SU-DHL-6 (cell line): ENCODE measurements at regions not wholly inside any gene's neighbourhood (a gene's known extent, or its start where the extent isn't known, plus 50 kb on each side); places are given as distances from the start of the nearest gene placed in this dataset.
"Not testable (repeated sequence)": the region's sequence is repeated elsewhere in the genome, so short reads cannot be mapped to it uniquely, and the experiment has no call there.

Experiments used
- H2AFZ ChIP-seq: fragments of 200-600 bp; sonication (generic); 2 replicates; pipeline ENCODE4 v1.6.1; 2014; ENCODE audit warnings: low read depth, mild to moderate bottlenecking, moderate library complexity, mixed read lengths, antibody characterized with exemption, low read length; ENCODE audit not compliant: severe bottlenecking
- H3F3A ChIP-seq: fragments of 200-600 bp; shearing (Covaris generic); 2 replicates; pipeline ENCODE4 v1.6.0; 2016; ENCODE audit warnings: antibody characterized with exemption, mild to moderate bottlenecking; ENCODE audit not compliant: insufficient read depth
- H3K27ac ChIP-seq: fragments of 200-600 bp; sonication (generic); 2 replicates; pipeline ENCODE4 v1.5.1; 2016; ENCODE audit warnings: low read depth, mild to moderate bottlenecking, low read length, moderate library complexity, mixed read lengths
- H3K27me3 ChIP-seq: fragments of 200-600 bp; sonication (generic), shearing (Covaris generic); 2 replicates; pipeline ENCODE4 v1.6.0; 2014; ENCODE audit warnings: mild to moderate bottlenecking, low read length
- H3K36me3 ChIP-seq: fragments of 200-600 bp; sonication (generic); 2 replicates; pipeline ENCODE4 v1.6.1; 2014; ENCODE audit warnings: mild to moderate bottlenecking, low read length, mixed read lengths
- H3K4me2 ChIP-seq: fragments of 300-600, 200-600 bp; shearing (Covaris generic), sonication (generic); 2 replicates; pipeline ENCODE4 v1.6.0; 2014; ENCODE audit warnings: low read length, low read depth, mild to moderate bottlenecking; ENCODE audit not compliant: poor library complexity, severe bottlenecking
- H3K4me3 ChIP-seq: fragments of 200-600 bp; sonication (generic); 2 replicates; pipeline ENCODE4 v1.5.1; 2014; ENCODE audit warnings: antibody characterized with exemption, low read length, mild to moderate bottlenecking, mixed read lengths; ENCODE audit not compliant: insufficient read depth, poor library complexity, severe bottlenecking
- H3K79me2 ChIP-seq: fragments of 200-600 bp; sonication (generic); 2 replicates; pipeline ENCODE4 v1.6.1; 2014; ENCODE audit warnings: mild to moderate bottlenecking, low read length, moderate library complexity; ENCODE audit not compliant: insufficient read depth
- H3K9ac ChIP-seq: fragments of 200-600 bp; sonication (generic); 2 replicates; pipeline ENCODE4 v1.7.0; 2014; ENCODE audit warnings: mild to moderate bottlenecking, low read length
- H3K9me2 ChIP-seq: fragments of 200-600 bp; sonication (generic); replicated peaks from 2 replicates; pipeline ENCODE4 v1.6.1; 2014; ENCODE audit warnings: low read length; ENCODE audit not compliant: insufficient read depth
- H3K9me3 ChIP-seq: fragments of 200-600 bp; sonication (generic); 2 replicates; pipeline ENCODE4 v1.6.1; 2014; ENCODE audit warnings: low read length, mixed read lengths; ENCODE audit not compliant: insufficient read depth
- H4K20me1 ChIP-seq: fragments of 200-600 bp; sonication (generic); 2 replicates; pipeline ENCODE4 v1.6.1; 2014; ENCODE audit warnings: low read depth, mild to moderate bottlenecking, antibody characterized with exemption, low read length, moderate library complexity, mixed read lengths

DNA sequence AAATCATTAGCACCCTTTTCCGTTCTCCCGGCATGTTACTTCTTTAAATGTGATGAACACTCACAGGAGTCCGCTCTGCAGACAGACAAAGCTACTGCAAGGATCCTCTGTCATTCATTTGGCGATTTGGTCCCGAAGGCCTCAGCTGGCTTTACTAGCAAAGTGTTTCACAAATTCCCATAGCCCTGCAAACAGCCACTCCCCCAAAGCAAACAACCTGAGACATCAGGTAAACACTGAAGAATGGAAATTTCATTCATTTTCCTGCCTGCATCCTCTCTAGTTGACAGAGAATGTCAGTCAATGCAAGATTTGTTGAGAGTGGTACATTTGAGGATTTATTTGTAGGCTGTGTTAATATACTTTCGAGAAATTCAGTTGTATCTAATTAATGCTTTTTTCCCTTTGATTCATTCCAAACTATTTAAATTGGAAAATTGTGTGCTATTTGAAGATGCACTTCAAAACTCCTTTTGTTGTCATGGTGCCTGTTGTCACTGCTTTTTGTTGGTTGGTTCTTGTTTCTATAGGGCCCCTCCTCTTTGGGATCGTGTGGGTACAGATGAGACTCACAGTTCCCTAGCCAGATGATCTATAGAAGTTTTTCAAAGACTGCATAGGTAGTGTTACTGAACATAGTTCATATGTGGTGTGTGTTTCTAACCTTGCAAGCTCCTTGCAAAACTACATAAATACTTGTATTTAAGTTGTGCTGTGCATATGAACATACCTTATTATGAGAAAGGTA is 215.7 kb upstream of the PLGLB2 start:
- not testable (repeated sequence) for H3K36me3 ChIP-seq, H3K9ac ChIP-seq, H3K79me2 ChIP-seq, H4K20me1 ChIP-seq, H3K27ac ChIP-seq, H3K4me2 ChIP-seq, H3K27me3 ChIP-seq, H3K4me3 ChIP-seq, H2AFZ ChIP-seq, H3K9me3 ChIP-seq, H3K9me2 ChIP-seq, H3F3A ChIP-seq

DNA sequence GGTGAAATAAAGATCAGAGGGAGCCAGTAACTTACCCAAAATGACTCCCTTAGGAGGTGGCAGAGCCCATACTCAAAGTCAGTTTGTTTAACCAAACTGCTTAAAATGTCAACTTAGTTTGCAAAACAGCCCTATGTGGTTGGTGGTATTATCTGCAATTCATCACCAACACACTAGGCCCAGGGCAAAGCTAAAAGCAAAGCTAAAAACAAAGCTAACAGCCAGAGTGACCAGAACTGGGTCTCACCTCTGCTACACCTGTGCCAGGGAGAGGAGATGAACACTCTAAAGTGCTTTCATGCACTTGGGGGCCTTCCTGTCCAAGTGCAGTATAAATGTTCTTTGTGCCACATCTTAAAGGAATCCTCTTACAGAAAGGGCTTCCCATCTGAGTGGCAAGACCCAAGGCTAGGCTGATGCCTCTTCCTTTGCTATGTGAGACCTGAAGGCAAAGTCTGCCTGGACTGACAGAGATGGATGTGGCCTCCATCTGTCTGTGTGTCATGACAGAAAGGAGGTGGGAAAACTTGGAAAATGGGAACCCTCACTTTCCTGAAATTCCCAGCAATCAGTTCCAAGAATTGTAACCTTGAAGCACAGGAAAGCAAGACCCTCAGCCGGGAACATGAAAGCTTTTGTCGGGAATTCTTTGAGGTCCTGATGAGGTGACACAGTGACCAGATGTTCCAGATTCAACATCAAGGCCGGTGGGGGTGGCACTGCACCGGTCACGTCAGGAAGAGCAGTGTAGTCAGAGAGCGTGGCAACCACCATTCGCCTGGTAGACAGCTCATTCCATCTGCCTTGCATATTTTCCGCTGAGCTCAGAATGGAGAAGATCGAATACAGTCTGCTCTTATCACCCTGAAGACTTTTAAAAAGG is 214.3 kb upstream of the PLGLB2 start:
- not testable (repeated sequence) for H4K20me1 ChIP-seq, H3K9me2 ChIP-seq, H3K4me2 ChIP-seq, H3K9ac ChIP-seq, H3F3A ChIP-seq, H2AFZ ChIP-seq, H3K79me2 ChIP-seq, H3K27me3 ChIP-seq, H3K9me3 ChIP-seq, H3K27ac ChIP-seq, H3K4me3 ChIP-seq, H3K36me3 ChIP-seq

DNA sequence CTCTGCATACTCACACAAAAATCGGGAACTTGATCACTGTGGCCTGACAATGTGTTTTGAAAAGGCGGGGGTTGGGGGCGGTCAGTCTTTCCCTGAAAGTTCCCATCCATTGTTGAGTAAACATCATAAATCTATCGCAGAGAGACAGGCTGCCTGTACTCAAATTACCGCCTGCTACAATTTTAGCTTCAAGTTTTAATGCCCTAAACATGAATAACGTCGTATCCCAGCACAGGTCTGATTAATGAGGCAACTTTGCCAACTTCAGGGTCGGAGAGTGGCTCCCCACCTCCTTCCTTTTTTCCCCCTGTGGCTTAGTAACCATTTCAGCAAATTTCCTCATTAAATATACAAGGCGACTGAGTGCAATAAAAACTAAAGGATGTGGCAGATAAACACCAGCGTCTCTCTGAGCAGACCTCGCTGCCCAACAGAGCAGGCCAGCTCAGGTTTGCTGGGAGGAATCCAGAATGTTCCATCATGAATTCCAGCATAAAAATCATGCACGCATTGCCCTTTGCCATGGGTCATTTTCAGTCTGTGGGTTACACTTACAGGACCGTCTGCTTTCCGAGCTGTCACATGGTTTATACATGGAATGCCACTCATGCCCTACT is 213.5 kb upstream of the PLGLB2 start:
- not testable (repeated sequence) for H3K27me3 ChIP-seq, H3K9ac ChIP-seq, H2AFZ ChIP-seq, H3K36me3 ChIP-seq, H3K27ac ChIP-seq, H4K20me1 ChIP-seq, H3K4me2 ChIP-seq, H3K9me2 ChIP-seq, H3K9me3 ChIP-seq, H3K79me2 ChIP-seq, H3F3A ChIP-seq, H3K4me3 ChIP-seq

DNA sequence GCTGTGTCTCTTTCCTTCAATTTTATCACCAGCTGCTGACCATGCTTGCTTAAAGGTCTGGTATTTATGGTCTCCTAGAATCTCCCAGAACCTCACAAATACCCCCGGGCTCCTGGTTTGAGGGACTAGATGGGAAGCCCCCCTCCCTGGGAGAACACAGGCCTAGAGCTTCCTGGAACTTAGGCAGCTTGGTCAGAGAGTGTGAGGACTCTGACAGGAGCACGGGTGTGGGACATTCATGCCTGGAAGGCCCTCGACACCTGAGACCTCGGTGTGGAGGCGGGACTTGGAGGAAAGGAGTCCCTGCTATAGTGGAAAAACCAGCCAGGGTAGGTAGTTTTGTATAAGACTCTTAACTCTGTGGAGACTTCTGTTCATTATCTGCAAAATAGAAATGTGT is 211.5 kb upstream of the PLGLB2 start:
- not testable (repeated sequence) for H4K20me1 ChIP-seq, H3K79me2 ChIP-seq, H3K27ac ChIP-seq, H3F3A ChIP-seq, H3K36me3 ChIP-seq, H3K9ac ChIP-seq, H3K27me3 ChIP-seq, H2AFZ ChIP-seq, H3K9me2 ChIP-seq, H3K4me2 ChIP-seq, H3K4me3 ChIP-seq, H3K9me3 ChIP-seq

DNA sequence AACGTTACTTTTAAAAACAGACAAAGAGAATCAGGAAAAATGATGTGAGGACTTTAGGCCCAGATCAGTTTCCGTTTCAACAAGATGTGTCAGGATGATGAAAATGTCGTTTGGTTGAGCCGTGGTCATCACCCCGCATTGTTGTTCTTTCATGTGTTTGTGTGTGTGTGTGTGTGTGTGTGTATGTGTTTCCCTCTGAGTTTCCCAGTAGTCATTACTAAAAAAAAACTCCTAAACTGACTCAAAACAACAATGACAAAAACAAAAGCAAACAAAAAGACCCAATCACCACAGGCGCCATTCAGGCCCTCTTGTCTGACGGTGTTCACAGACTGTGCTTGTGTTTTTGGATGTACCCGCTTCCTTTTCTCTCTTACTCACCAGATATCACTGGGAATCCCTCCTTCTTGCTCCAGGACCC is 210.6 kb upstream of the PLGLB2 start:
- H3K9ac ChIP-seq, H3K4me2 ChIP-seq, H2AFZ ChIP-seq, H3K4me3 ChIP-seq, H4K20me1 ChIP-seq, H3K79me2 ChIP-seq, H3K27me3 ChIP-seq, H3K36me3 ChIP-seq, H3K9me3 ChIP-seq, H3K9me2 ChIP-seq, H3K27ac ChIP-seq, H3F3A ChIP-seq: not testable (repeated sequence)

DNA sequence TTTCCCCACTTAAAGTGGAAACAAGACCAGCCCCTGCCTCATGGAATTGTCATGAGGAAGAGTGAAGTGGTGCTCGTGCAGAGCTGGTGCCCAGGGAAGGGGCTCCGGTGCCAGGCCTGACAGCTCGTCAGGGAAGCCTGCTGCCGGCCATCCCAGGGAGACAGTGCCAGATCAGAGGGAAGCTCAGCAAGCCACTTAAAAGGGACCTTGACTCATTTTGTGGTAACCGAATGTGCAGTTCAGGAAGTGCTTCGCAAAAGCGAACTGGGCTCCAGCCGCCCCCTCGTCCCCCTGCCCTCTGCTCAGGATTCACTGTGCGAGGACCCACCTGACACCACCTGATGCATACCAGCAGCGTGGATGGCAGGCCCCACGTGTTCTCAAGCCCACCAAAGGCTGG is 209.6 kb upstream of the PLGLB2 start:
- H3K36me3 ChIP-seq, H3K9ac ChIP-seq, H3K4me2 ChIP-seq, H4K20me1 ChIP-seq, H3K9me2 ChIP-seq, H3F3A ChIP-seq, H2AFZ ChIP-seq, H3K9me3 ChIP-seq, H3K27ac ChIP-seq, H3K4me3 ChIP-seq, H3K27me3 ChIP-seq, H3K79me2 ChIP-seq: not testable (repeated sequence)

DNA sequence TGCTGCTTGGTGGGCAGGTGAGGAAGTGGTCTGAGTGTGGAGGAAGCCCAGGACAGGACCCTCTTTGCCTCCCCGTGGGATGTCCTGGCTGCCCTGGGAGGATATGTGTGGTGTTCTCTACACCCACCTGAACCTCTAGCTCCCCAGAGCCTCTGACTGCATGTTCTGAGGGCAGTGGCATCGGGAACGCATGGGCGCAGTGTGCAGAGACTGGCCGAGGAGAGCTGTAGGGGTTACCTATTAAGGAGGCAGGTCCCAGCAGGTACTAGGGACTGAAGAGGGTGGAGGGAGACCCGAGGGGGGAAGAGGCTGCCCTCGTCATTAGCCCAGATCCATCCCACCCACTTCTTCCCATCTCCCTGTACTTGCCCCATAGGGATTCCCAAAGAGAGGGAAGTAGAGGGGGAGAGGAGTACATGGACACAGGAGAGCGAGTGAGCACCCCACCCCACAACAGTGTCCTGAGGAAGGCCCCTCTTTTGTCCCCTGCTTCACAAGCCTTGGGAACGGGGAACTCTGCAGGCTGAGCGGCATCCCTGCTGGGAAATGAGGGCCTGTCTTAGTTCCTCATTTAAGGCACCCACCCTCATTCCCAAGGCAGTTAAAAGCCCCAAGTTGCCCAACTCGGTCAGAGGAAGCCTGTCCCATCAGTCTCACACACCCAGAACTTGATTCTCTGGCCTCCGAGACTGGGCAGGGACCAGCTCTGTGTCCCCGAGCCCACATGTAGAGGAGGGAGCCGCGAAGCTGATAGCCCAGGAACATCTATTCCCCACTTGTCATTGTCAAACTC is 208.5 kb upstream of the PLGLB2 start:
- H3K4me3 ChIP-seq, H3K27ac ChIP-seq, H2AFZ ChIP-seq, H3K4me2 ChIP-seq, H3F3A ChIP-seq, H3K9me3 ChIP-seq, H3K9ac ChIP-seq, H3K9me2 ChIP-seq, H3K79me2 ChIP-seq, H3K36me3 ChIP-seq, H4K20me1 ChIP-seq, H3K27me3 ChIP-seq: not testable (repeated sequence)
